Trophoblast cell (in vitro differentiated cells and primary cell): ENCODE measurements at regions not wholly inside any gene's neighbourhood (a gene's known extent, or its start where the extent isn't known, plus 50 kb on each side); places are given as distances from the start of the nearest gene placed in this dataset.

Source experiments
- DNase-seq, 2 donors: peaks; one replicate each; pipeline ENCODE4 v3.0.0-alpha.2; 2016
- H2AFZ ChIP-seq: 2 replicates; pipeline ENCODE4 v1.6.1; 2013; ENCODE audit warnings: low read length, moderate library complexity, mild to moderate bottlenecking; ENCODE audit not compliant: insufficient read depth, poor library complexity
- H2AK5ac ChIP-seq: 2 replicates; pipeline ENCODE4 v1.6.1; 2013; ENCODE audit warnings: mild to moderate bottlenecking, low read length
- H2BK120ac ChIP-seq: 2 replicates; pipeline ENCODE4 v1.6.1; 2013; ENCODE audit warnings: low read length, mild to moderate bottlenecking, moderate library complexity; ENCODE audit not compliant: insufficient read depth, poor library complexity
- H2BK12ac ChIP-seq: 2 replicates; pipeline ENCODE4 v1.6.1; 2013; ENCODE audit warnings: mild to moderate bottlenecking, low read length, moderate library complexity
- H2BK5ac ChIP-seq: 2 replicates; pipeline ENCODE4 v1.6.1; 2013; ENCODE audit warnings: low read length, low read depth, moderate library complexity, mild to moderate bottlenecking; ENCODE audit not compliant: poor library complexity
- H3K14ac ChIP-seq: 2 replicates; pipeline ENCODE4 v1.6.1; 2013; ENCODE audit warnings: mild to moderate bottlenecking, low read length
- H3K18ac ChIP-seq: 2 replicates; pipeline ENCODE4 v1.6.1; 2013; ENCODE audit warnings: mild to moderate bottlenecking, low read length
- H3K23ac ChIP-seq: 2 replicates; pipeline ENCODE4 v1.6.1; 2013; ENCODE audit warnings: low read length
- H3K27ac ChIP-seq: 2 replicates; pipeline ENCODE4 v1.5.1; 2013; ENCODE audit warnings: low read depth, mild to moderate bottlenecking, inconsistent platforms, low read length, moderate library complexity
- H3K27me3 ChIP-seq: 2 replicates; pipeline ENCODE4 v1.6.1; 2013; ENCODE audit warnings: inconsistent platforms, mild to moderate bottlenecking, low read length, moderate library complexity; ENCODE audit not compliant: insufficient read depth
- H3K36me3 ChIP-seq, 2 experiments: 1 replicate in 1 of 2; 2 replicates in 1 of 2; pipeline ENCODE4 v1.6.1; 2013; ENCODE audit warnings: low read length in 2 of 2, mild to moderate bottlenecking in 2 of 2, moderate library complexity in 1 of 2; ENCODE audit not compliant: insufficient read depth in 2 of 2, control insufficient read depth in 1 of 2
- H3K4ac ChIP-seq: 2 replicates; pipeline ENCODE4 v1.6.1; 2013; ENCODE audit warnings: low read depth, mild to moderate bottlenecking, low read length, moderate library complexity
- H3K4me1 ChIP-seq, 2 experiments: 1 replicate in 1 of 2; 2 replicates in 1 of 2; pipeline ENCODE4 v1.6.1; 2013; ENCODE audit warnings: low read length in 2 of 2, mild to moderate bottlenecking in 2 of 2, moderate library complexity in 1 of 2; ENCODE audit not compliant: insufficient read depth in 2 of 2, control insufficient read depth in 1 of 2
- H3K4me2 ChIP-seq: 2 replicates; pipeline ENCODE4 v1.6.1; 2013; ENCODE audit warnings: inconsistent platforms, mild to moderate bottlenecking, low read length, moderate library complexity
- H3K4me3 ChIP-seq: 2 replicates; pipeline ENCODE4 v1.5.1; 2013; ENCODE audit warnings: mild to moderate bottlenecking, low read depth, low read length, inconsistent platforms
- H3K79me1 ChIP-seq: one replicate; pipeline ENCODE4 v1.6.1; 2013; ENCODE audit warnings: low read length
- H3K79me2 ChIP-seq: 2 replicates; pipeline ENCODE4 v1.6.1; 2013; ENCODE audit warnings: low read length, mild to moderate bottlenecking; ENCODE audit not compliant: control insufficient read depth, insufficient read depth, poor library complexity
- H3K9ac ChIP-seq: 2 replicates; pipeline ENCODE4 v1.6.1; 2013; ENCODE audit warnings: mild to moderate bottlenecking, low read length
- H3K9me3 ChIP-seq: 2 replicates; pipeline ENCODE4 v1.6.1; 2013; ENCODE audit warnings: low read depth, mild to moderate bottlenecking, control low read depth, inconsistent platforms, low read length; ENCODE audit not compliant: insufficient read depth
- H4K12ac ChIP-seq: 2 replicates; pipeline ENCODE4 v1.6.1; 2013; ENCODE audit warnings: low read depth, mild to moderate bottlenecking, low read length, moderate library complexity
- H4K8ac ChIP-seq: 2 replicates; pipeline ENCODE4 v1.6.1; 2013; ENCODE audit warnings: low read depth, mild to moderate bottlenecking, low read length, moderate library complexity
- H4K91ac ChIP-seq: one replicate; pipeline ENCODE4 v1.6.1; 2013; ENCODE audit warnings: low read depth, mild to moderate bottlenecking, low read length, moderate library complexity
- WGBS: extraction: QIAGEN DNeasy Blood & Tissue Kit; methylation state at CpG from one replicate; pipeline ENCODE4 v1.1.7; 2013; ENCODE audit warnings: missing lambda C conversion rate; ENCODE audit not compliant: insufficient read length, insufficient coverage; ENCODE audit errors: extremely low coverage; 5-methylcytosine and 5-hydroxymethylcytosine counted together

DNA sequence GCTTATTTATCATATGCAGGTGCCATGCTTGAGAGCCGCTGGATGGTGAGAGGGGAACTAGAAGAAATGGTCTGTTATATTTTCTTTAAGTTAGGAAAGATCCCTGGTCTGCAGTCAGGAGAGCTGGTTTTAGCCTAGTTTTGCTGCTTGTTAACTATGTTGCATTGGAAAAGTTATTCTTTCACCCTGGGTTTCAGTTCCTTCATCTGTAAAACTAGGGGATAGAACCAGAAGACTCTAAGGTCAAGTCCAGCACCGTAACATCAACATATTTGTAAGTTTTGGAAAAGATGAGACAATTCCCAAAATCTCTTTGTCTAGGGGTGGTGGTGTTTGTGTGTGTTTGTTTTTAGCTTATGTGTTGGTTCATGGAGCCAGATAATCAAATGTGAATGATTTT lies 304.0 kb downstream of the QKI start:
- H2AFZ ChIP-seq: no peak overlapping the region
- H3K4ac ChIP-seq: no peak overlapping the region
- H3K36me3 ChIP-seq: no peaks in the 10 kb centered on the region
- H2BK5ac ChIP-seq: no peak overlapping the region
- peaks cover 2 to 3% of the 10 kb centered on the region in 2 experiments for H3K4me1 ChIP-seq
- no CpG with 5 or more reads among the region's 2 CpGs for WGBS
- H3K27me3 ChIP-seq: no peaks in the 10 kb centered on the region
- no peak overlapping the region for H2AK5ac ChIP-seq
- H3K79me1 ChIP-seq: no peaks in the 10 kb centered on the region
- no peaks in the 10 kb centered on the region for H3K79me2 ChIP-seq
- H3K4me2 ChIP-seq: no peak overlapping the region
- H4K91ac ChIP-seq: no peak overlapping the region
- H4K12ac ChIP-seq: no peak overlapping the region
- H3K9ac ChIP-seq: no peak overlapping the region
- no peak for DNase-seq
- no peak overlapping the region for H4K8ac ChIP-seq
- H3K23ac ChIP-seq: no peak overlapping the region
- H3K18ac ChIP-seq: no peak overlapping the region
- H2BK12ac ChIP-seq: no peak overlapping the region
- H3K14ac ChIP-seq: no peak overlapping the region
- no peak overlapping the region for H3K27ac ChIP-seq
- H2BK120ac ChIP-seq: no peak overlapping the region
- no peaks in the 10 kb centered on the region for H3K9me3 ChIP-seq
- no peak overlapping the region for H3K4me3 ChIP-seq

- H4K91ac ChIP-seq: no peak overlapping the region
- H3K27me3 ChIP-seq: no peaks in the 10 kb centered on the region
- H3K9ac ChIP-seq: no peak overlapping the region
- H3K4ac ChIP-seq: no peak overlapping the region
- no CpG with 5 or more reads among the region's 9 CpGs for WGBS
- no peak overlapping the region for H3K14ac ChIP-seq
- no peak overlapping the region for H3K27ac ChIP-seq
- no peak overlapping the region for H4K8ac ChIP-seq
- no peak overlapping the region for H2BK12ac ChIP-seq
- H2AFZ ChIP-seq: no peak overlapping the region
- no peaks in the 10 kb centered on the region for H3K79me2 ChIP-seq
- no peaks in the 10 kb centered on the region for H3K36me3 ChIP-seq
- no peaks in the 10 kb centered on the region for H3K9me3 ChIP-seq
- no peak overlapping the region for H4K12ac ChIP-seq
- H3K4me2 ChIP-seq: no peak overlapping the region
- peaks cover 2 to 3% of the 10 kb centered on the region in 2 experiments for H3K4me1 ChIP-seq
- no peak overlapping the region for H2BK120ac ChIP-seq
- DNase-seq: no peak
- no peak overlapping the region for H3K23ac ChIP-seq
- no peak overlapping the region for H3K18ac ChIP-seq
- no peak overlapping the region for H3K4me3 ChIP-seq
- no peak overlapping the region for H2AK5ac ChIP-seq
- no peaks in the 10 kb centered on the region for H3K79me1 ChIP-seq
- no peak overlapping the region for H2BK5ac ChIP-seq
These were observed 302.7 kb downstream of the QKI start for GRCh38 chr6:163717106-163717764.

DNA sequence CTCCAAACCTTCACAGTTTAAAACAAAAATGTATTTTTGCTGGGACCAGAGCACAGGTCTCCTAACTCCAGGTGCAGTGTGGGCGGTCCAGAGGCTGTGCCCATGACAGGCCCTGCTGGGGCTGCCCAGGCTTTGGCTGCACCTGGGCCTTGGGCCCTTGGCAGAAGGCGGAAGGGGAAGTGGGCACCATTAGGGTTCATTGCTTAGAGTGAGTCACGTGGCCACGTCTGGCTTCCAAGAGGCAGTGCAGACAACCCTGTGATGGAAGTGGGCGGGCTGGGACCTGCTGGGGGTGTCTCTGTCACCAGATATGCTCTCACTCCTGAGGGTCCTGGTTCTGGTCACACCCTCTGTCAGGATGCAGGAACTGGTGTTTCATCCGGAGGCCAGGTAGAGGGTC lies 302.2 kb downstream of the QKI start:
- Histone ChIP-seq H3K4me1 (peaks cover 2 to 3% of the 10 kb centered on the region in 2 experiments), H3K4ac (no peak overlapping the region), H3K36me3 (no peaks in the 10 kb centered on the region), H3K18ac (no peak overlapping the region), H3K9ac (no peak overlapping the region), H2AK5ac (no peak overlapping the region), H2BK5ac (no peak overlapping the region), H2BK12ac (no peak overlapping the region), H4K12ac (no peak overlapping the region), H4K91ac (no peak overlapping the region), H3K14ac (no peak overlapping the region), H3K4me3 (no peak overlapping the region), H2BK120ac (no peak overlapping the region), H2AFZ (no peak overlapping the region), H3K79me2 (no peaks in the 10 kb centered on the region), H3K23ac (no peak overlapping the region), H3K27me3 (no peaks in the 10 kb centered on the region), H4K8ac (no peak overlapping the region), H3K79me1 (no peaks in the 10 kb centered on the region), H3K27ac (no peak overlapping the region), H3K4me2 (no peak overlapping the region), H3K9me3 (no peaks in the 10 kb centered on the region)
- no CpG with 5 or more reads among the region's 6 CpGs for WGBS
- no peak for DNase-seq

DNA sequence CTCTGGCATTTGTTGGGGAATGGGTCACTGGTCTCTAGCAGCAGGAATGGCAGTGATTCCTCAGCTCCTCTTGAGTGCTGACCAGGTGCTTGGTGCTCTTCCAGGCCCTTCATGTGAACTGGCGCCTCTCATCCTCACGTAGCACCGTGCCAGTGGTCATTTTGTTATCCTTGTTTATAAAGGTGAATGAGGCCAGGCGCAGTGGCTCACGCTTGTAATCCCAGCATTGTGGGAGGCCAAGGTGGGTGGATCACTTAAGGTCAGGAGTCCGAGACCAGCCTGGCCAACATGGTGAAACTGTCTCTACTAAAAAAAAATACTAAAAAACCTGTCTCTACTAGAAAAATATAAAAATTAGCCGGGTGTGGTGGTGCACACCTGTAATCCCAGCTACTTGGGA lies 301.3 kb downstream of the QKI start:
- H3K9me3 ChIP-seq: no peaks in the 10 kb centered on the region
- H4K8ac ChIP-seq: no peak overlapping the region
- H3K23ac ChIP-seq: no peak overlapping the region
- no peak overlapping the region for H3K18ac ChIP-seq
- no peak overlapping the region for H2BK5ac ChIP-seq
- H2BK120ac ChIP-seq: no peak overlapping the region
- H3K36me3 ChIP-seq: no peaks in the 10 kb centered on the region
- H3K79me1 ChIP-seq: no peaks in the 10 kb centered on the region
- H3K4me3 ChIP-seq: no peak overlapping the region
- DNase-seq: no peak
- peaks cover 2 to 3% of the 10 kb centered on the region in 2 experiments for H3K4me1 ChIP-seq
- no peak overlapping the region for H3K4ac ChIP-seq
- no peak overlapping the region for H2AFZ ChIP-seq
- no peak overlapping the region for H2AK5ac ChIP-seq
- no peak overlapping the region for H3K27ac ChIP-seq
- H3K14ac ChIP-seq: no peak overlapping the region
- H3K27me3 ChIP-seq: no peaks in the 10 kb centered on the region
- no peak overlapping the region for H3K9ac ChIP-seq
- no CpG with 5 or more reads among the region's 7 CpGs for WGBS
- no peaks in the 10 kb centered on the region for H3K79me2 ChIP-seq
- H2BK12ac ChIP-seq: no peak overlapping the region
- no peak overlapping the region for H4K12ac ChIP-seq
- H4K91ac ChIP-seq: no peak overlapping the region
- H3K4me2 ChIP-seq: no peak overlapping the region
